DND-41 (cell line): ENCODE measurements at regions not wholly inside any gene's neighbourhood (a gene's known extent, or its start where the extent isn't known, plus 50 kb on each side); places are given as distances from the start of the nearest gene placed in this dataset.

ENCODE experiments used
- CTCF ChIP-seq: IDR thresholded peaks from 2 replicates; pipeline ENCODE4 v1.5.1; 2012; ENCODE audit warnings: borderline replicate concordance, low read length, moderate library complexity, mild to moderate bottlenecking; ENCODE audit not compliant: poor library complexity, severe bottlenecking; ENCODE audit errors: extremely low read depth
- EZH2 ChIP-seq: IDR thresholded peaks from 3 replicates; pipeline ENCODE4 v1.6.1; 2012; ENCODE audit warnings: borderline replicate concordance, low read depth, mild to moderate bottlenecking, moderate library complexity, low read length, inconsistent platforms; ENCODE audit not compliant: severe bottlenecking

- TF ChIP-seq CTCF = no peak
- no peak for TF ChIP-seq EZH2
Observed at GRCh38 chr5:173835661-173836060, 52.5 kb upstream of the CPEB4 start.
